HG03460 (cell line): ENCODE measurements at regions not wholly inside any gene's neighbourhood (a gene's known extent, or its start where the extent isn't known, plus 50 kb on each side); places are given as distances from the start of the nearest gene placed in this dataset.
"Not testable (repeated sequence)": the region's sequence is repeated elsewhere in the genome, so short reads cannot be mapped to it uniquely, and the experiment has no call there.

Source experiments
- ATAC-seq: cut with Tn5 transposase; IDR thresholded peaks from one replicate; pipeline ENCODE4 v1.9.1; 2021; ENCODE audit not compliant: unreplicated experiment

DNA sequence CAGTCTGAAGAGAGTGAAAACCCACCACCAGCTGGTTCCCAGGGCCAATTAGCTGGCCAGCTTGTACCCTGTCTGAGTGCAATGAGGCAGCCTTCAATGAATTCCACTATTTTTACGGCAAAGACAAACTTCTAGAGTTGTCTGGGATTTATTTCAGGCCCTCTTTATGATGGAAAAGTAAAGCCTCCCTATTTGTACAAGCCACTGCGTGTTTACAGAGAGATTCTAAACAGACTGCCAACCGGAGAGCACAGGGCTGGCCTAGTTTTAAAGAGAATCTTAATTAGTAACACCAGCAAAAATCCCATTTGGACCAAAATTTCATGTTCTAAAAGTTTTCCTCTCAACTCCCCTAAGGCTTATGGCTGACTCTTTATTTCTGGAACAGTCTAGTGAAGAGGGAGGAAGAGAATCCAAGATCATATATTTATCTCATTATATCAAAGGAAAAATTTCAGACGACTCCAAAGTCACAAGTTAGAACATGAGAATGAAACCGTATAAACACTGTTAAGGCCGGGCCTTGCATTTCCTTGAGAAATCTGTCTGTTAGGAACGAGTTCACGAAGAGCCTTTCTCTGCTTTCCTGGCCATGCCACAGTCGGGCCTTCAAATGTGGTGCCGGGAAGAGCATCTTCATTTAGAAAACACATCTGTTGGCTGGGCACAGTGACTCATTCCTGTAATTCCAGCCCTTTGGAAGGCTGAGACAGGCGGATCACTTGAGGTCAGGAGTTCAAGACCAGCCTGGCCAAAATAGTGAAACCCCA, 724.6 kb upstream of the NRP1 start:
- ATAC-seq = no peak

GRCh38 chr10:34055410-34055985, 721.0 kb upstream of the NRP1 start:
- not testable (repeated sequence) for ATAC-seq

DNA sequence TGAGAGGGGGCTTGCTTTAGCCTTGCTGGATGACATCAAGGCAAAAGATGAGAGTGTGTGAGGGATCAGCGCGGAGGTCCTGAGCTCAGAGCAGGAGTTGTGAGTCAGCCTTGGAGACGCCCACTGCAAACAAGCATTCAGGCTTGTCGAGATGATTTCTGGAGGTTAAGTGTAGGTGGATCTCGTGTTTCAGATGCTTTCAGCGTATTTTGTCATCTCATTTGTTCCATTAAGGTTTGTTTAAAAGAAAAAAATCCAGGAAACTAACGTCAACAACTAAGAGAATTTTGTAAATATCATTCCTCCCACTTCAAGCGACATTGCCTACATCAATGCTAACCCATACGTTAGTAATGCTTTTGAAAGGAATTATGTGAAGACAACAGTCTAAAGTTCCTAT, 715.4 kb upstream of the NRP1 start:
- no peak for ATAC-seq

DNA sequence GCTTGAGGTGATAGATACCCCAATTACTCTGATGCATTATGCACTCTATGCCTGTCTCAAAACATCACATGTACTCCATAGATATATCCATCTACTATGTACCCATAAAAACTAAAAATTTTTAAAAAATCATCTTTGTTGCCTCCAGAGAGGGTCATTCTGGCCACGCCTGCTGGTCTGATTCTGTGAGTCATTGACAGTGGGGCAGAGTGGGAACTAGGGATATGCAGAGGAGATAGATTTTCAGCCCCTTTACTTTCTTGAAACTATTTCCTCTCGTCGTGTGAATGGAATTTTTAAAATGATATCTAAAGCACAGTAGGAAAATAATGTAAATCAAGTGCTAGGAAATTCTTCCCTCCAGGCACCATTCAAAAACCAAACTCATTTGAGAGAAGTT, 715.0 kb upstream of the NRP1 start:
- no peak for ATAC-seq

- no peak for ATAC-seq
These were observed 712.9 kb upstream of the NRP1 start for GRCh38 chr10:34047389-34047788.

GRCh38 chr10:34046506-34047034, 712.1 kb upstream of the NRP1 start:
- no peak for ATAC-seq

DNA sequence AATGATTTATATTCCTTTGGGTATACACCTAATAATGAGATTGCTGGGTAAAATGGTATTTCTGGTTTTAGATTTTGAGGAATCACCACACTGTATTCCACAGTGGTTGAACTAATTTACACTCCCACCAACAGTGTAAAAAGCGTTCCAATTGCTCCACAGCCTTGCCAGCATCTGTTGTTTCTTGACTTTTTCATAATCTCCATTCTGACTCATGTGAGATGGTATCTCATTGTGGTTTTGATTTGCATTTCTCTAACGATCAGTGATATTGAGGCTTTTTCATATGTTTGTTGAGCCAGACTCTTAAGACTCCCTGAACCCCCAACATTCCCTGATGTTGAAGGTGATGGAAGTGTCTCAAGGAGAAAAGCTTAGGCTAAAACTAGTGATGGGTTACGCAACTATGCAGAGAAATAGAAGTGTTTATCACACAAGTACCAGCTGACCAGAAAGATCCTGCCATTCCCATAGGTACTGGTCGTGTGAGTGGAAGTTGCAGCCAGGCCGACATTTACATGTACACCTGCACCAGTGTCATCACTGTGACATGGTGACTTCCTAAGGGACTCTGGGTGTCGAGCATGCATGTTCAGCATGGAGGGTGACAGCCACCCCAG, 711.2 kb upstream of the NRP1 start:
- no peak for ATAC-seq

GRCh38 chr10:34041871-34042270, 707.4 kb upstream of the NRP1 start:
- no peak for ATAC-seq

GRCh38 chr10:34037499-34037898, 703.0 kb upstream of the NRP1 start:
- no peak for ATAC-seq

DNA sequence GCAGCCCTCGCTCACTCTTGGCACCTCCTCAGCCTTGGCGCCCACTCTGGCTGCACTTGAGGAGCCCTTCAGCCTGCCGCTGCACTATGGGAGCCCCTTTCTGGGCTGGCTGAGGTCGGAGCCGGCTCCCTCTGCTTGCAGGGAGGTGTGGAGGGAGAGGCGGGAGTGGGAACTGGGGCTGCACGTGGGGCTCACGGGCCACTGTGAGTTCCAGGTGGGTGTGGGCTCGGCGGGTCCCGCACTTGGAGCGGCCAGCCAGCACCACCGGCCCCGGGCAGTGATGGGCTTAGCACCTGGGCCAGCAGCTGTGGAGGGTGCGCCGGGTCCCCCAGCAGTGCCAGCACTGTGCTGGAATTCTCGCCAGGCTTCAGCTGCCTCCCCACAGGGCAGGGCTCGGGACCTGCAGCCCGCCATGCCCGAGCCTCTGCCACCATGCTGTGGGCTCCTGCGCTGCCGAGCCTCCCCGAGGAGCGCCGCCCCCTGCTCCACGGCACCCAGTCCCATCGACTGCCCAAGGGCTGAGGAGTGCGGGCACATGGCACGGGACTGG, 700.8 kb upstream of the NRP1 start:
- not testable (repeated sequence) for ATAC-seq

GRCh38 chr10:34033078-34033477, 698.6 kb upstream of the NRP1 start:
- no peak for ATAC-seq

- no peak for ATAC-seq
These were observed 698.1 kb upstream of the NRP1 start for GRCh38 chr10:34032564-34032963.

DNA sequence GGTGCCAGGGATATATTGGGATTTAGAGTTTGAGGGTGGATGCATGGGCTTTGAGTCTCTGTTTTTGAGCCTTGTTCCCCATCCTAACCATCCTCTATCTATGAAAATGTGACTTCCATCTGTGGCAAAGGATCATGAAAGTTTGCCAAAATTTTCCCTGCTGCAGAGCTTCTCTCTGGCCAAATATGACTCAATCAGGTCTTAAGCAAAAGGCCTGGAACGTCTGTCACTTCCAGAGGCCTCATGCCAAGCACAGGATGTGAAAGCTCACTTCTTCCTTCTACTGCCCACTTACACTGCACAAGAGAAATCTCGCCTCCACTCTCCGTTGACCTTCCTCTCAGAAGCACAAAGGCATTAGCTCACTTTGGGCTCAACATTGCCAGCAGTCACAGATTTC, 696.9 kb upstream of the NRP1 start:
- ATAC-seq = no peak

GRCh38 chr10:34029455-34029854, 695.0 kb upstream of the NRP1 start:
- ATAC-seq = no peak

GRCh38 chr10:34028936-34029335, 694.5 kb upstream of the NRP1 start:
- no peak for ATAC-seq

- no peak for ATAC-seq
These were observed 690.4 kb upstream of the NRP1 start for GRCh38 chr10:34024693-34025425.

DNA sequence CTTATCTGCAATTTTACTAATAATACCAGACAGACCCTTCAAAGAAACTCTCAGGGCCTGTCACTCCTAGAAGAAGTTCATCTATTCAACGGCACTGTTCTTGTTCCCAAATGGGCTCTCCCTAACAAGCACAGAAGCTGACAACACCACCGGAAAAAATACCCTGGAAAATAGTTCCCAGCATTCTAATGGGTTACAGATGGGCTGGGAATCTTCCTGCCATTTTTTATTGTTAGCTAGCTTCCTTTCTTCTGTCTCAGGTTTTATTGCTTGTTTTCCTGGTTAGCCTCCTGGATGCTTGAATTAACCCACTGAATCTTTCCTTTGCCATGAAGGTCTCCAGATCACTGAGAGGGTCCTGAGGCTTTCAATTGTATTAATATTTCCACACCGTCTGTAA, 689.8 kb upstream of the NRP1 start:
- ATAC-seq = no peak

DNA sequence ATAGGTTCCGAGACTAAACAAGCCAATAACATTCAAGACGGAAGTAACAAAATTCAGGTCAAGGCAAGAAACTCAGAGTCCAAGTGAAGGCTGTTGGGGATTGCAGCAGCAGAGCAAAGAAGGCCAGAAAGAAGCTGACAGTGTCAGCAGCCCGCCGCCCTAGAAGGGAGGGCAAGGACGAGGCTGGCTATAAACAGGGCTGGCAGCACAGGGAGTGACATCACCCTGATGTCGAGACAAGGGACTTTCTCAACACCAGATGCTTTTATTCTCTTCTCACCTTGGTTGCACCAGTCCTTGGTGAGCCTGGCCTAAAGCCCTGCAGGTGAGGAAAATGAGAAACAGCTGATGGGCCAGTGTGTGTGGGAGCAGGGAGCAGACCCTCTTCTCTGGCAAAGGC, 687.7 kb upstream of the NRP1 start:
- ATAC-seq = no peak

DNA sequence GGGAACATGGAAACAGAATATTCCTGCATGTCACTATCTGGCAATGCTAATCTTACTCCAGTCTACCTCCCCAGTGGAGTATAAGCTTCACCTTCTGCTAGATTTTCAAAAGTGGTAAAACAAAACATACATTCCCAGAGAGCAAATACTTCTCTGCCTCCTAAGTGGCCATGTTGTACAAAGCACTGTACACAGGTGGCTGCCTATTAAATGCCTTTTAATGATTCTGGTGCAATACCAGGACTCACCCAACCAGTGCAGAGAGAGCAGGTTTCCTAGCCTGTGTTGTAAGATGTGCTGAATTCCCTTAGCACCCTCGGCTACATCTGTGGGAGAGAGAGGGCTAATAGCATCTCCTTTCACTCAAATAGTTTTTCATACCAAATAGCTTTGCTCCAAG, 684.3 kb upstream of the NRP1 start:
- ATAC-seq = no peak

DNA sequence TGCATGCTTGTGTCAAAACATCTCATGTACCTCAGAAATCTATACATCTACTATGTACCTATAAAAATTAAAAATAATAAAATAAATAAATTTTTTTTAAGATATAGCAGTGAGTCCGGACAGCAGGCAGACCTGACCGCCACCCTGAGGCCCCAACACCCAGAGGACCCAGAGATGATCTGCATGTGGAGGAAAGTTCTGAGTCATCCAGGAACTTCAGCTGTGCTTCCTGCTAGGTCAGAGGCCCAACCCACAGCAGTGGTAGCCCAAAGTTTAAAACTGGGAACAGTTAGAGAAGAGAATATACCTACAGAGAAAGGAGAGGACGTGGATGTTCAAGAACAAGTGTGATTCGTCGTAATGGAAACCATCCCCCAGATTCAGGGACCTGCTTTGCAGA, 683.7 kb upstream of the NRP1 start:
- no peak for ATAC-seq

- no peak for ATAC-seq
These were observed 682.8 kb upstream of the NRP1 start for GRCh38 chr10:34017281-34017680.
